Pancreas (tissue), 10 donors: ENCODE measurements at regions not wholly inside any gene's neighbourhood (a gene's known extent, or its start where the extent isn't known, plus 50 kb on each side); places are given as distances from the start of the nearest gene placed in this dataset.
"Not testable (repeated sequence)": the region's sequence is repeated elsewhere in the genome, so short reads cannot be mapped to it uniquely, and the experiment has no call there.

Experiments used
- ATAC-seq, 4 donors: fragments of 200-7000 bp; cut with Tn5 transposase; one replicate each; pipeline versions ENCODE4 v1.8.0 to v1.9.1; 2020; ENCODE audit warnings: mild to moderate bottlenecking in 4 of 4, moderate library complexity in 4 of 4
- DNase-seq, 6 donors: peaks; one replicate each; pipeline ENCODE4 v3.0.0-alpha.2; 2020
- FAIRE-seq: peaks from 2 replicates; lab custom pipeline; 2012; peaks lifted over from hg19 to GRCh38; lab: Jason Lieb, UNC
- H3K27ac ChIP-seq, 4 donors: fragments of 200-600 bp; sonication (generic); 1 replicate in 3 of 4; 2 replicates in 1 of 4; pipeline versions ENCODE4 v1.5.0 to v1.8.0; 2020
- H3K27me3 ChIP-seq, 4 donors: fragments of 200-600 bp; one replicate each; pipeline ENCODE4 v1.8.0; 2021
- H3K36me3 ChIP-seq, 3 donors: fragments of 200-600 bp; sonication (generic) in 1 of 3; one replicate each; pipeline versions ENCODE4 v1.5.0 to v1.8.0; 2020 to 2021
- H3K4me1 ChIP-seq, 3 donors: fragments of 200-600 bp; one replicate each; pipeline ENCODE4 v1.8.0; 2021
- H3K4me3 ChIP-seq, 4 donors: fragments of 200-600 bp; sonication (generic) in 2 of 4; one replicate each; pipeline versions ENCODE4 v1.5.0 to v1.8.0; 2020 to 2021
- H3K9me3 ChIP-seq, 4 donors: fragments of 200-600 bp; one replicate each; pipeline ENCODE4 v1.8.0; 2021
- WGBS, 2 donors: extraction: QIAGEN DNeasy Blood & Tissue Kit; methylation state at CpG; one replicate each; pipeline ENCODE4 v1.1.7; 2013; 5-methylcytosine and 5-hydroxymethylcytosine counted together
- intact Hi-C, 3 donors: fragments of 100-400 bp; cut with DNase I; formaldehyde crosslinking; loops; one replicate each; pipeline versions ENCODE4 v1.11.1 to v1.14.2; 2022
- TF ChIP-seq, protein P1 (sequence below), 4 donors: fragments of 200-600 bp; sonication (generic) in 3 of 4; IDR thresholded peaks; one replicate each; pipeline versions ENCODE4 v1.5.0 to v1.8.0; 2021; ENCODE audit warnings: antibody characterized with exemption in 4 of 4
- donor health status: healthy with polysubstance abuse.
- donor health status: DM: no; HTN: no; CAD: no; lungs with moderate emphysema.
- donor health status: DM: no; HTN: no; CAD: no.
- donor health status: control.
- donor health status: control.
- donor health status: Bipolar disorder and iron deficiency.
- donor health status: DM: yes; HTN: yes; CAD: no.
- donor health status: DM: no; HTN: no; CAD: no.
- donor health status: DM: no; HTN: no; CAD: no.
- donor health status: DM: yes; HTN: yes; CAD: no.

DNA sequence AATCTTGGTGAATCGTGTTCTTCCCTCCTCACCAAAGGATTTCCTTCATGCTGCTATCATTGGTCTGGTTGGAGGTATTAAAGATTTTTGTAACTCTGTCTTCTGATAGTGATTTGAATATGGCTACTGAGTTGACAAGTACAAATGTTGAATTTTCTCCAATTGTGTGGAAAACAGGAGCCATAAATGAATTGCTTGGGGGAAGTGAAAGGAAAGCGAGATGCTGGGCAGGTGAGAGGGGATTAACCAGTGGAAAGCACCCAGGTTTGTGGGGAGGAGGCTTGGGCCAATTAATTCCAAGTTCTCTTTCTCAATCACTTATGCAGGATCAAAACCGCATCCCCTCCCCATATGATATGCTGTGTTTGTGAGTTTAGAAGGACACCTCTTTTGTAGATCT, 372.5 kb downstream of the IL20RB start:
- 56 to 73% methylated on average over 3 of the region's 3 CpGs for WGBS, 2 donors
- Histone ChIP-seq H3K9me3 (no peaks in the 10 kb centered on the region), H3K4me3 (no peak overlapping the region), H3K36me3 (no peaks in the 10 kb centered on the region), H3K27ac (no peak overlapping the region), H3K27me3 (peaks cover 0 to 4% (median 0%) of the 10 kb centered on the region in 4 donors), H3K4me1 (no peaks in the 10 kb centered on the region)
- DNase-seq = no peak
- intact Hi-C loops = no loop called here
- TF ChIP-seq, protein P1, sequence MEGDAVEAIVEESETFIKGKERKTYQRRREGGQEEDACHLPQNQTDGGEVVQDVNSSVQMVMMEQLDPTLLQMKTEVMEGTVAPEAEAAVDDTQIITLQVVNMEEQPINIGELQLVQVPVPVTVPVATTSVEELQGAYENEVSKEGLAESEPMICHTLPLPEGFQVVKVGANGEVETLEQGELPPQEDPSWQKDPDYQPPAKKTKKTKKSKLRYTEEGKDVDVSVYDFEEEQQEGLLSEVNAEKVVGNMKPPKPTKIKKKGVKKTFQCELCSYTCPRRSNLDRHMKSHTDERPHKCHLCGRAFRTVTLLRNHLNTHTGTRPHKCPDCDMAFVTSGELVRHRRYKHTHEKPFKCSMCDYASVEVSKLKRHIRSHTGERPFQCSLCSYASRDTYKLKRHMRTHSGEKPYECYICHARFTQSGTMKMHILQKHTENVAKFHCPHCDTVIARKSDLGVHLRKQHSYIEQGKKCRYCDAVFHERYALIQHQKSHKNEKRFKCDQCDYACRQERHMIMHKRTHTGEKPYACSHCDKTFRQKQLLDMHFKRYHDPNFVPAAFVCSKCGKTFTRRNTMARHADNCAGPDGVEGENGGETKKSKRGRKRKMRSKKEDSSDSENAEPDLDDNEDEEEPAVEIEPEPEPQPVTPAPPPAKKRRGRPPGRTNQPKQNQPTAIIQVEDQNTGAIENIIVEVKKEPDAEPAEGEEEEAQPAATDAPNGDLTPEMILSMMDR (IDR thresholded peaks at IDR 0.05) = no peak
- FAIRE-seq = no peak
- no peak for ATAC-seq

DNA sequence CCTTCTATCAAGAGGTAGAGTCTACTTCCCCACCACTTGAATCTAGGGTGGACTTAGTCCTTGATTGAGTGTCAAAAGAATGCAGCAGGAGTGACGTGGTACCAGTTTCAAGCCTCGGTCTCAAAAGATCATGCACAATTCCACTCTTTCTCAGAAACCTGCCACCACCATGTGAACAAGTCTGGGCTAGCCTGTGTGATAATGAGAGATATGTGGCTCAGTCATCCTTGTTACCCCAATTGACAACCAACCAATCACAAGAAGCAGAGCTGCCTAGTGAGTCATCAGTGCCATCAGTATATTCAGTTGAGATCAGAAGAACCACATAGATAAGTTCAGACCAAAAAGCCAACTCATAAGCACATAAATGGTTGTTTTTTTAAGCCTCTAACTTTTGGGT, 374.5 kb downstream of the IL20RB start:
- Histone ChIP-seq H3K27me3 (peaks cover 0 to 4% (median 0%) of the 10 kb centered on the region in 4 donors), H3K27ac (no peak overlapping the region), H3K4me1 (no peaks in the 10 kb centered on the region), H3K4me3 (no peak overlapping the region), H3K36me3 (no peaks in the 10 kb centered on the region), H3K9me3 (no peaks in the 10 kb centered on the region)
- FAIRE-seq = no peak
- intact Hi-C loops = no loop called here
- no peak for DNase-seq
- 34 to 53% methylated on average over 2 of the region's 2 CpGs for WGBS, 2 donors
- no peak for ATAC-seq
- TF ChIP-seq, protein P1 (IDR thresholded peaks at IDR 0.05) = no peak

DNA sequence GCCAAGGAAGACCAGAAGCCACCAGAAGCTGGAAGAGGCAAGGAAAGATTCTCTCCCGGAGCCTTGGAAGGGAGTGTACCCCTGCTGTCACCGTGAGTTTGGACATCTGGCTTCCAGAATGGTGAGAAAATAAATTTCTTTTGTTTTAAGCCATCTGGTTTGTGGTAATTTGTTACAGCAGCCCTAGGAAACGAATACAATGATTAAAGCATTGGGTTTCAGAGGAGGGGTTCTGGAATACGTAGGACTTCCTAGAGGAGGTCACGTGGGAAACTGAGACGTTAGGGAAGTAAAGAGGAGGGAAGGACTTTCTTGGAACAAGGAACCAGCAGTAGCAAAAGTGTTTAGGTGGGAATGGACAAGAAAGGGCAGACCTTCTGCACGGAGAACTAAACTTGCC, 377.7 kb downstream of the IL20RB start:
- H3K9me3 ChIP-seq = no peaks in the 10 kb centered on the region
- WGBS, 2 donors = 21 to 27% methylated on average over 7 of the region's 7 CpGs
- H3K4me1 ChIP-seq = no peaks in the 10 kb centered on the region
- H3K27ac ChIP-seq = no peak overlapping the region
- H3K4me3 ChIP-seq = no peak overlapping the region
- TF ChIP-seq, protein P1 (IDR thresholded peaks at IDR 0.05) = no peak
- DNase-seq (no peak), FAIRE-seq (no peak), ATAC-seq (no peak)
- H3K36me3 ChIP-seq = no peaks in the 10 kb centered on the region
- intact Hi-C loops = no loop called here
- no peaks in the 10 kb centered on the region for H3K27me3 ChIP-seq

DNA sequence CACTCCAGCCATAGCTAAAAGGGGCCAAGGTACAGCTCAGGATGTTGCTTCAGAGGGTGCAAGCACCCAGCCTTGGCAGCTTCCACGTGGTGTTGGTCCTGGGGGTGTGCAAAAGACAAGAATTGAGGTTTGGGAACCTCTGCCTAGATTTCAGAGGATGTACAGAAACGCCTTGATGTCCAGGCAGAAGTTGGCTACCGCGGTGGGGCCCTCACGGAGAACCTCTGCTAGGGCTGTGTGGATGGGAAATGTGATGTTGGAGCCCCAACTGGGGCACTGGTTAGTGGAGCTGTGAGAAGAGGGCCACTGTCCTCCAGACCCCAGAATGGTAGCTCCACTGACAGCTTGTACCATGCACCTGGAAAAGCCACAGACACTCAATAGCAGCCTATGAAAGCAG, 380.6 kb downstream of the IL20RB start:
- H3K27me3 ChIP-seq, DNase-seq, H3K9me3 ChIP-seq, H3K4me1 ChIP-seq, intact Hi-C loops, H3K4me3 ChIP-seq, FAIRE-seq, H3K36me3 ChIP-seq, H3K27ac ChIP-seq, ATAC-seq: not testable (repeated sequence)
- WGBS, 2 donors = 47 to 52% methylated on average over 5 of the region's 5 CpGs

DNA sequence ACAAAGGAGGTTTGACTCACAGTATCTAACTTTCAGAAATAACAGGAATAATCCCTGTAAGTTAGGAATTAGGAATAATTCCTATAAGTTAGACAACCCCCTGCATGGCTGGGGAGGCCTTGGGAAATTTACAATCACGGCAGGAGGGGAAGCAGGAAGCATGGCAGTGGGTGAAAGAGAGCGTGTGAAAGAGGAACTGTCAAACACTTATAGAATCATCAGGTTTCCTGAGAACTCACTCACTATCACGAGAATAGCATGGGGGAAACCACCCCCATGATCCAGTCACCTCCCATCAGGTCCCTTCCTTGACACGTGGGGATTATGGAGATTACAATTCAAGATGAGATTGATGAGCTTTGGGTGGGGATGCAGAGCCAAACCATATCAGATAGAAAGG, 385.5 kb downstream of the IL20RB start:
- 20 to 26% methylated on average over 4 of the region's 4 CpGs for WGBS, 2 donors
- ATAC-seq (no peak), DNase-seq (no peak), FAIRE-seq (no peak)
- Histone ChIP-seq H3K4me1 (no peaks in the 10 kb centered on the region), H3K27me3 (no peaks in the 10 kb centered on the region), H3K36me3 (no peaks in the 10 kb centered on the region), H3K9me3 (no peaks in the 10 kb centered on the region), H3K27ac (no peak overlapping the region), H3K4me3 (no peak overlapping the region)
- intact Hi-C loops = no loop called here
- TF ChIP-seq, protein P1 (IDR thresholded peaks at IDR 0.05) = no peak
